Left colon (tissue), 2 donors: ENCODE measurements at regions not wholly inside any gene's neighbourhood (a gene's known extent, or its start where the extent isn't known, plus 50 kb on each side); places are given as distances from the start of the nearest gene placed in this dataset.

Source experiments
- microRNA-seq, 2 donors: library from miRNA; unstranded; fragments of <30 nt; microRNA quantifications; one replicate each; pipeline versions ENCODE4 v1.1.0 to v1.2.0, GENCODE V29; 2020
- donor health status: DM: no; HTN: no; CAD: no.
- donor health status: DM: yes; HTN: yes; CAD: no.

Small RNAs in the stretch of these regions (microRNA-seq; reads per million reads assigned to microRNA genes)
- gene MIR1302-1, result 0 reads per million in 2 donors
